OCI-LY1 (cell line): ENCODE measurements at regions not wholly inside any gene's neighbourhood (a gene's known extent, or its start where the extent isn't known, plus 50 kb on each side); places are given as distances from the start of the nearest gene placed in this dataset.

Experiments used
- H2AFZ ChIP-seq: fragments of 200-600 bp; sonication (generic), shearing (Covaris generic); 2 replicates; pipeline ENCODE4 v1.6.0; 2014; ENCODE audit warnings: antibody characterized with exemption, mild to moderate bottlenecking, low read length
- H3F3A ChIP-seq: fragments of 200-600 bp; sonication (generic), shearing (Covaris generic); 2 replicates; pipeline ENCODE4 v1.6.0; 2014; ENCODE audit warnings: mild to moderate bottlenecking, antibody characterized with exemption, low read length, moderate library complexity; ENCODE audit not compliant: insufficient read depth
- H3K27ac ChIP-seq: fragments of 200-600 bp; sonication (generic); 2 replicates; pipeline ENCODE4 v1.5.1; 2014; ENCODE audit warnings: low read length, mixed run types, mild to moderate bottlenecking, low read depth; ENCODE audit not compliant: poor library complexity, severe bottlenecking
- H3K27me3 ChIP-seq: fragments of 200-600 bp; sonication (generic); 2 replicates; pipeline ENCODE4 v1.6.0; 2014; ENCODE audit warnings: antibody characterized with exemption, mild to moderate bottlenecking, low read length, moderate library complexity; ENCODE audit not compliant: insufficient read depth
- H3K36me3 ChIP-seq: fragments of 200-600 bp; sonication (generic); 2 replicates; pipeline ENCODE4 v1.6.1; 2014; ENCODE audit warnings: mild to moderate bottlenecking, antibody characterized with exemption, low read length, moderate library complexity, mixed read lengths; ENCODE audit not compliant: insufficient read depth
- H3K4me1 ChIP-seq: fragments of 200-600 bp; sonication (generic); 2 replicates; pipeline ENCODE4 v1.5.1; 2014; ENCODE audit warnings: mild to moderate bottlenecking, low read length, moderate library complexity; ENCODE audit not compliant: insufficient read depth, severe bottlenecking
- H3K4me2 ChIP-seq: fragments of 200-600 bp; sonication (generic), shearing (Covaris generic); 2 replicates; pipeline ENCODE4 v1.6.1; 2014; ENCODE audit warnings: low read length
- H3K4me3 ChIP-seq: fragments of 200-600 bp; sonication (generic); 2 replicates; pipeline ENCODE4 v1.5.1; 2014; ENCODE audit warnings: low read length, low read depth, mild to moderate bottlenecking, mixed read lengths; ENCODE audit not compliant: poor library complexity, severe bottlenecking
- H3K79me2 ChIP-seq: fragments of 200-600 bp; shearing (Covaris generic); 2 replicates; pipeline ENCODE4 v1.6.1; 2016; ENCODE audit warnings: mixed run types, low read length, mixed read lengths; ENCODE audit not compliant: insufficient read depth
- H3K9ac ChIP-seq: fragments of 200-600 bp; sonication (generic), shearing (Covaris generic); 2 replicates; pipeline ENCODE4 v1.6.1; 2014; ENCODE audit warnings: mild to moderate bottlenecking, low read length, mixed read lengths
- H3K9me2 ChIP-seq: fragments of 200-600 bp; sonication (generic), shearing (Covaris generic); 2 replicates; pipeline ENCODE4 v1.6.1; 2014; ENCODE audit warnings: low read depth, mild to moderate bottlenecking, low read length, mixed read lengths
- H3K9me3 ChIP-seq: fragments of 200-600 bp; shearing (Covaris generic); 2 replicates; pipeline ENCODE4 v1.6.1; 2014; ENCODE audit warnings: low read length, mixed read lengths
- H4K20me1 ChIP-seq: fragments of 200-600 bp; sonication (generic), shearing (Covaris generic); 2 replicates; pipeline ENCODE4 v1.6.0; 2016; ENCODE audit warnings: mild to moderate bottlenecking, low read length; ENCODE audit not compliant: insufficient read depth
- CTCF ChIP-seq: fragments of 200-600 bp; sonication (generic), shearing (Covaris generic); IDR thresholded peaks from 2 replicates; pipeline ENCODE4 v1.5.1; 2017; ENCODE audit warnings: mild to moderate bottlenecking, antibody characterized with exemption, low read length, moderate library complexity, mixed read lengths
- EZH2 ChIP-seq: fragments of 200-600 bp; sonication (generic), shearing (Covaris generic); IDR thresholded peaks from 2 replicates; pipeline ENCODE4 v1.8.0; 2017; ENCODE audit warnings: borderline replicate concordance, mixed run types, mild to moderate bottlenecking, antibody characterized with exemption, low read length, moderate library complexity, mixed read lengths

GRCh38 chr3:187612656-187613055 lies 57.5 kb downstream of the SST start:
- Histone ChIP-seq H3K27me3 (no peaks in the 10 kb centered on the region), H2AFZ (no peak overlapping the region), H3K27ac (no peak overlapping the region), H3K9me2 (no peaks in the 10 kb centered on the region), H3F3A (no peaks in the 10 kb centered on the region), H3K79me2 (no peaks in the 10 kb centered on the region), H3K36me3 (no peaks in the 10 kb centered on the region), H3K4me2 (no peak overlapping the region), H3K9ac (no peak overlapping the region), H3K9me3 (no peaks in the 10 kb centered on the region), H3K4me3 (no peak overlapping the region), H4K20me1 (no peaks in the 10 kb centered on the region), H3K4me1 (no peaks in the 10 kb centered on the region)
- TF ChIP-seq EZH2 (no peak), CTCF (no peak)

GRCh38 chr3:187610981-187611511 lies 59.1 kb downstream of the SST start:
- Histone ChIP-seq H3K9me3 (no peaks in the 10 kb centered on the region), H4K20me1 (no peaks in the 10 kb centered on the region), H2AFZ (no peak overlapping the region), H3K9me2 (no peaks in the 10 kb centered on the region), H3K27me3 (no peaks in the 10 kb centered on the region), H3F3A (no peaks in the 10 kb centered on the region), H3K4me1 (no peaks in the 10 kb centered on the region), H3K27ac (no peak overlapping the region), H3K4me2 (no peak overlapping the region), H3K4me3 (no peak overlapping the region), H3K36me3 (no peaks in the 10 kb centered on the region), H3K79me2 (no peaks in the 10 kb centered on the region), H3K9ac (no peak overlapping the region)
- TF ChIP-seq CTCF (no peak), EZH2 (no peak)

DNA sequence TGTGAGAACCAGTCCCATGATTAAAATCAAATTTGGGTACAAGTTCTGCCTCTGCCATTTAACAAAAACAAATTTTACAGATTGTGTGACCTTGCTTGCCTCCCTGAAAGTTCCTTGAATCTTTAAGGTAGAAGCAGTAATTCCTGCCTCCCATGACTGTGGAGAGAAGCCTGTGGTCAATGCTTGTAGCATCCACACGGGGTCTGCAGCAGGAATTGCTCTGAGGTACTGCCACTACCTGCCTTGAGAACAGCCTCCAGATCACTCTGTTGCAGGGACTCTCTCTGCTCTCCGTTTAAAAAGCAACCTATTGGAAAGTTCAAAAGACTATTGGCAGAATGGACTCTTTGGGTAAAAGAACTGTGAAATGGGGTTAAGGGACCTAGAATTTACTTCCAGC lies 75.9 kb downstream of the SST start:
- Histone ChIP-seq H3K36me3 (no peaks in the 10 kb centered on the region), H3K4me1 (peaks cover 8% of the 10 kb centered on the region), H3K4me2 (no peak overlapping the region), H3F3A (no peaks in the 10 kb centered on the region), H3K9ac (no peak overlapping the region), H2AFZ (no peak overlapping the region), H3K27me3 (no peaks in the 10 kb centered on the region), H3K4me3 (no peak overlapping the region), H3K79me2 (no peaks in the 10 kb centered on the region), H3K9me3 (no peaks in the 10 kb centered on the region), H3K9me2 (no peaks in the 10 kb centered on the region), H3K27ac (no peak overlapping the region), H4K20me1 (no peaks in the 10 kb centered on the region)
- TF ChIP-seq CTCF: no peak
- TF ChIP-seq EZH2: no peak
